ENCODE measurements at regions not wholly inside any gene's neighbourhood (a gene's known extent, or its start where the extent isn't known, plus 50 kb on each side); places are given as distances from the start of the nearest gene placed in this dataset.
"Not testable (repeated sequence)": the region's sequence is repeated elsewhere in the genome, so short reads cannot be mapped to it uniquely, and the experiment has no call there.

GRCh38 chr5:62212648-62213047, 93.4 kb upstream of the KIF2A start:
- Histone ChIP-seq H3K4me2 (no peak overlapping the region), H3K4me1 (no peaks in the 10 kb centered on the region), H3K9me3 (no peaks in the 10 kb centered on the region), H3K4me3 (no peak overlapping the region), H3K27ac (no peak overlapping the region)
- no peak for TF ChIP-seq TFCP2L1 (CRISPR knock-in tag; IDR thresholded peaks at IDR 0.05)
- TF ChIP-seq PBX3 (IDR thresholded peaks at IDR 0.05), result no peak
- no peak for TF ChIP-seq MAFK (IDR thresholded peaks at IDR 0.05; ENCODE audit: partially characterized antibody)
- no peak for TF ChIP-seq CEBPB (IDR thresholded peaks at IDR 0.05)
- no peak for TF ChIP-seq EHMT2 (IDR thresholded peaks at IDR 0.05; ENCODE audit: low read depth)
- TF ChIP-seq POLR2AphosphoS2 (conservative IDR thresholded peaks at IDR 0.05; ENCODE audit: low read length), result no peak
- TF ChIP-seq BHLHE40 (IDR thresholded peaks at IDR 0.05; ENCODE audit: low read depth, low read length), result no peak
- no peak for TF ChIP-seq HES2 (IDR thresholded peaks at IDR 0.05)
- FAIRE-seq (no peak), DNase-seq (ENCODE audit: low read depth in 1 of 2, low spot score in 1 of 2) (no peak), ATAC-seq (no peak)
- POLR2A ChIA-PET, result no interaction called here
- 76% methylated on average over 3 of the region's 3 CpGs for WGBS (ENCODE audit: missing lambda C conversion rate)
- CTCF ChIA-PET, result no interaction called here

- TF ChIP-seq FOSL2 (IDR thresholded peaks at IDR 0.05) (no peak), FOSL2 (CRISPR knock-in tag; IDR thresholded peaks at IDR 0.05) (no peak), CTCF (IDR thresholded peaks at IDR 0.05) (no peak), REST (IDR thresholded peaks at IDR 0.05) (no peak)
These were observed 91.3 kb upstream of the KIF2A start for GRCh38 chr5:62214701-62215100.

GRCh38 chr5:62216603-62217002, 89.4 kb upstream of the KIF2A start:
- ATAC-seq; H3K27ac ChIP-seq; H3K4me1 ChIP-seq; DNase-seq (ENCODE audit: low read depth in 1 of 2, low spot score in 1 of 2); H3K4me3 ChIP-seq; CTCF ChIA-PET; H3K9me3 ChIP-seq; FAIRE-seq; POLR2A ChIA-PET; H3K4me2 ChIP-seq: not testable (repeated sequence)
- 20% methylated on average over 5 of the region's 5 CpGs for WGBS (ENCODE audit: missing lambda C conversion rate)

More at GRCh38 chr5:62214701-62215100, 91.3 kb upstream of the KIF2A start:
- Histone ChIP-seq H3K4me2 (no peak overlapping the region), H3K4me3 (no peak overlapping the region), H3K27ac (no peak overlapping the region), H3K4me1 (no peaks in the 10 kb centered on the region), H3K9me3 (no peaks in the 10 kb centered on the region)
- DNase-seq (ENCODE audit: low read depth in 1 of 2, low spot score in 1 of 2), result no peak
- no peak for FAIRE-seq
- ATAC-seq, result no peak
- POLR2A ChIA-PET, result no interaction called here
- CTCF ChIA-PET, result interaction anchor here (1.1 kb wide), 1 partner anchor 10 kb away, joined by 4 read pairs; no protein-coding TSS in a partner anchor
- 26% methylated on average over 2 of the region's 2 CpGs for WGBS (ENCODE audit: missing lambda C conversion rate)

- POLR2A ChIA-PET; ATAC-seq; H3K9me3 ChIP-seq; H3K4me2 ChIP-seq; FAIRE-seq; DNase-seq (ENCODE audit: low read depth in 1 of 2, low spot score in 1 of 2); H3K4me3 ChIP-seq; CTCF ChIA-PET; H3K27ac ChIP-seq; H3K4me1 ChIP-seq: not testable (repeated sequence)
- 0% methylated on average over 1 of the region's 1 CpG for WGBS (ENCODE audit: missing lambda C conversion rate)
These were observed 88.9 kb upstream of the KIF2A start for GRCh38 chr5:62217095-62217494.

GRCh38 chr5:62218860-62219259, 87.1 kb upstream of the KIF2A start:
- H3K9me3 ChIP-seq; ATAC-seq; H3K4me2 ChIP-seq; CTCF ChIA-PET; DNase-seq (ENCODE audit: low read depth in 1 of 2, low spot score in 1 of 2); H3K27ac ChIP-seq; FAIRE-seq; POLR2A ChIA-PET; H3K4me3 ChIP-seq; H3K4me1 ChIP-seq: not testable (repeated sequence)
- 18% methylated on average over 3 of the region's 3 CpGs for WGBS (ENCODE audit: missing lambda C conversion rate)

- H3K9me3 ChIP-seq; FAIRE-seq; H3K4me2 ChIP-seq; POLR2A ChIA-PET; H3K4me3 ChIP-seq; ATAC-seq; H3K4me1 ChIP-seq; DNase-seq (ENCODE audit: low read depth in 1 of 2, low spot score in 1 of 2); CTCF ChIA-PET; H3K27ac ChIP-seq: not testable (repeated sequence)
- WGBS (ENCODE audit: missing lambda C conversion rate), result 38% methylated on average over 5 of the region's 5 CpGs
These were observed 84.1 kb upstream of the KIF2A start for GRCh38 chr5:62221881-62222280.

GRCh38 chr5:62222305-62222704, 83.7 kb upstream of the KIF2A start:
- H3K4me2 ChIP-seq; DNase-seq (ENCODE audit: low read depth in 1 of 2, low spot score in 1 of 2); ATAC-seq; H3K4me3 ChIP-seq; H3K27ac ChIP-seq; FAIRE-seq; H3K4me1 ChIP-seq; POLR2A ChIA-PET; H3K9me3 ChIP-seq: not testable (repeated sequence)
- WGBS (ENCODE audit: missing lambda C conversion rate), result 34% methylated on average over 2 of the region's 2 CpGs
- CTCF ChIA-PET, result interaction anchor here (0.7 kb wide), 1 partner anchor 122 kb away, joined by 4 read pairs; no protein-coding TSS in a partner anchor
